HEK293T (cell line): ENCODE measurements at regions not wholly inside any gene's neighbourhood (a gene's known extent, or its start where the extent isn't known, plus 50 kb on each side); places are given as distances from the start of the nearest gene placed in this dataset.

Experiments used
- CTCF ChIA-PET: fragments of 350-600 bp; formaldehyde crosslinking; extraction: SDS; loops from one replicate; lab custom pipeline; 2021; ENCODE audit warnings: antibody characterized with exemption, inconsistent platforms; lab: Yijun Ruan, JAX
- POLR2A ChIA-PET: fragments of 350-600 bp; formaldehyde crosslinking; extraction: SDS; loops from one replicate; lab custom pipeline; 2020; ENCODE audit warnings: antibody characterized with exemption, inconsistent platforms; lab: Yijun Ruan, JAX
- DNase-seq: peaks from one replicate; pipeline ENCODE4 v3.0.0; 2012; ENCODE audit warnings: mixed read lengths; ENCODE audit errors: extremely low spot score
- ARNT ChIP-seq: fragments of 450-650 bp; IDR thresholded peaks from 2 replicates; pipeline ENCODE4 v1.6.1; 2017; ENCODE audit warnings: mild to moderate bottlenecking
- BHLHE40 ChIP-seq: fragments of 450-650 bp; IDR thresholded peaks from 2 replicates; pipeline ENCODE4 v1.6.1; 2016; ENCODE audit warnings: mild to moderate bottlenecking, moderate library complexity, borderline replicate concordance
- CTBP1 ChIP-seq: fragments of 450-650 bp; IDR thresholded peaks from 2 replicates; pipeline ENCODE4 v1.6.1; 2016; ENCODE audit warnings: borderline replicate concordance
- ELF4 ChIP-seq: fragments of 450-650 bp; IDR thresholded peaks from 2 replicates; pipeline ENCODE4 v1.6.1; 2017; ENCODE audit warnings: antibody characterized with exemption
- FOXA1 ChIP-seq: fragments of 450-650 bp; IDR thresholded peaks from 2 replicates; pipeline ENCODE4 v1.6.1; 2016; ENCODE audit warnings: mild to moderate bottlenecking
- FOXK2 ChIP-seq: fragments of 450-650 bp; IDR thresholded peaks from 2 replicates; pipeline ENCODE4 v1.6.1; 2016; ENCODE audit warnings: mild to moderate bottlenecking
- FOXM1 ChIP-seq: fragments of 450-650 bp; IDR thresholded peaks from 2 replicates; pipeline ENCODE4 v1.6.1; 2017; ENCODE audit warnings: mild to moderate bottlenecking, borderline replicate concordance
- HDGF ChIP-seq: fragments of 450-650 bp; IDR thresholded peaks from 2 replicates; pipeline ENCODE4 v1.6.1; 2017; ENCODE audit warnings: antibody characterized with exemption, borderline replicate concordance
- L3MBTL2 ChIP-seq: fragments of 450-650 bp; conservative IDR thresholded peaks from 2 replicates; pipeline ENCODE4 v1.6.1; 2016; ENCODE audit warnings: mild to moderate bottlenecking
- LEF1 ChIP-seq: fragments of 450-650 bp; IDR thresholded peaks from 2 replicates; pipeline ENCODE4 v1.6.1; 2017; ENCODE audit warnings: mild to moderate bottlenecking, borderline replicate concordance
- NFRKB ChIP-seq: fragments of 450-650 bp; IDR thresholded peaks from 2 replicates; pipeline ENCODE4 v1.6.1; 2016; ENCODE audit warnings: mild to moderate bottlenecking, moderate library complexity
- PKNOX1 ChIP-seq: fragments of 450-650 bp; IDR thresholded peaks from 2 replicates; pipeline ENCODE4 v1.6.1; 2016
- SP1 ChIP-seq: fragments of 450-650 bp; IDR thresholded peaks from 2 replicates; pipeline ENCODE4 v1.6.1; 2017
- SUZ12 ChIP-seq: fragments of 450-650 bp; IDR thresholded peaks from 2 replicates; pipeline ENCODE4 v1.6.1; 2016; ENCODE audit warnings: mild to moderate bottlenecking
- TARDBP ChIP-seq: fragments of 450-650 bp; IDR thresholded peaks from 2 replicates; pipeline ENCODE4 v1.6.1; 2016
- ZNF384 ChIP-seq: fragments of 450-650 bp; IDR thresholded peaks from 2 replicates; pipeline ENCODE4 v1.6.1; 2016

- TF ChIP-seq SP1: no peak
- no peak for TF ChIP-seq NFRKB
- TF ChIP-seq CTBP1: no peak
- TF ChIP-seq ELF4: no peak
- no peak for TF ChIP-seq TARDBP
- no peak for TF ChIP-seq ARNT
- TF ChIP-seq FOXM1: no peak
- TF ChIP-seq LEF1: no peak
- no peak for TF ChIP-seq SUZ12
- no peak for TF ChIP-seq L3MBTL2
- no peak for TF ChIP-seq BHLHE40
- no peak for TF ChIP-seq PKNOX1
- no peak for TF ChIP-seq ZNF384
- CTCF ChIA-PET: no interaction called here
- POLR2A ChIA-PET: no interaction called here
- DNase-seq: no peak
Observed at GRCh38 chr19:31502536-31503170, 153.4 kb upstream of the TSHZ3 start.

- CTCF ChIA-PET: no interaction called here
- POLR2A ChIA-PET: no interaction called here
- TF ChIP-seq ARNT (no peak), ZNF384 (no peak), L3MBTL2 (no peak), SP1 (no peak), LEF1 (no peak), BHLHE40 (no peak), PKNOX1 (no peak), FOXA1 (no peak)
- DNase-seq: no peak
Observed at GRCh38 chr19:31503211-31503610, 154.0 kb upstream of the TSHZ3 start.

GRCh38 chr19:31504221-31504620 lies 155.0 kb upstream of the TSHZ3 start:
- no peak for DNase-seq
- CTCF ChIA-PET: no interaction called here
- no peak for TF ChIP-seq L3MBTL2
- POLR2A ChIA-PET: no interaction called here

GRCh38 chr19:31505596-31505910 lies 156.3 kb upstream of the TSHZ3 start:
- ChIA-PET CTCF (no interaction called here), POLR2A (no interaction called here)
- no peak for TF ChIP-seq ARNT
- no peak for TF ChIP-seq FOXA1
- no peak for TF ChIP-seq SUZ12
- TF ChIP-seq FOXK2: no peak
- TF ChIP-seq LEF1: no peak
- no peak for TF ChIP-seq FOXM1
- no peak for TF ChIP-seq BHLHE40
- TF ChIP-seq CTBP1: no peak
- no peak for TF ChIP-seq SP1
- TF ChIP-seq ZNF384: no peak
- TF ChIP-seq HDGF: no peak
- TF ChIP-seq L3MBTL2: no peak
- TF ChIP-seq ELF4: no peak
- no peak for TF ChIP-seq PKNOX1
- no peak for TF ChIP-seq TARDBP
- no peak for TF ChIP-seq NFRKB

GRCh38 chr19:31506102-31506501 lies 156.9 kb upstream of the TSHZ3 start:
- TF ChIP-seq SUZ12 (no peak), ZNF384 (no peak), PKNOX1 (no peak), HDGF (no peak), FOXK2 (no peak), FOXM1 (no peak), FOXA1 (no peak)

More at GRCh38 chr19:31505596-31505910, 156.3 kb upstream of the TSHZ3 start:
- DNase-seq: no peak

GRCh38 chr19:31510635-31511034 lies 161.4 kb upstream of the TSHZ3 start:
- DNase-seq: no peak
- TF ChIP-seq SP1: no peak
- CTCF ChIA-PET: interaction anchor here (0.8 kb wide), 1 partner anchor 21 kb away, joined by 3 read pairs; no protein-coding TSS in a partner anchor
- POLR2A ChIA-PET: interaction anchor here (0.6 kb wide), 1 partner anchor 149 kb away, joined by 3 read pairs; no protein-coding TSS in a partner anchor

More at GRCh38 chr19:31506102-31506501, 156.9 kb upstream of the TSHZ3 start:
- no peak for DNase-seq
- ChIA-PET POLR2A (no interaction called here), CTCF (no interaction called here)

- POLR2A ChIA-PET: interaction anchor here (0.6 kb wide), 1 partner anchor 149 kb away, joined by 3 read pairs; no protein-coding TSS in a partner anchor
- no peak for DNase-seq
- CTCF ChIA-PET: no interaction called here
- TF ChIP-seq ELF4: no peak
- TF ChIP-seq BHLHE40: no peak
Observed at GRCh38 chr19:31511098-31511497, 161.9 kb upstream of the TSHZ3 start.
